ENCODE measurements at regions not wholly inside any gene's neighbourhood (a gene's known extent, or its start where the extent isn't known, plus 50 kb on each side); places are given as distances from the start of the nearest gene placed in this dataset.

DNA sequence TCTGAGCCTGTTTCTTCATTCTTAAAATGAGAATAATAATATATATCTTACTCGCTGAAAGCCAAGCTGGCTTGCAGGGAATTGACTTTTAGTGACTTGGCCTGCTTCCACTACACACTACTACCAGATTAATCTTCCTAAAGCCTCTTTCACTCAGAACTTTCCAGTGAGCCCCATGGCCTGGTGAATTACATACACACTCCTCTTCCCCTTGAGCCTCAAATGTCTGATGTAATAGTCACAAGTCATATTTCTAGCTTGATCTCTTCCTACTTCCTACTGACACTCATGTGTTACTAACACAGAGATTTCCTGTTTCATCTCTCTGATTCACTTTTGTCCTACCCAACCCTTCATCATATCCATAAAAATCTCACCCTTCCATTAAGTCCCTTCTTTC, 82.7 kb upstream of the SOX2 start:
- Histone ChIP-seq H3K4me1 (ENCODE audit: control insufficient read depth in 4 of 4, insufficient read depth in 4 of 4, low read length in 3 of 4) (no peaks in the 10 kb centered on the region), H3K4me3 (ENCODE audit: low read depth in 1 of 3, low read length in 3 of 3) (no peak overlapping the region), H3K36me3 (ENCODE audit: control insufficient read depth in 4 of 4, insufficient read depth in 3 of 4, low read depth in 1 of 4, low read length in 3 of 4) (no peaks in the 10 kb centered on the region), H3K9me3 (ENCODE audit: control insufficient read depth in 4 of 4, low read length in 3 of 4) (no peaks in the 10 kb centered on the region), H3K9ac (ENCODE audit: low read depth in 1 of 2, low read length in 2 of 2) (no peak overlapping the region), H3K27me3 (ENCODE audit: control insufficient read depth in 4 of 4, insufficient read depth in 4 of 4, low read length in 3 of 4) (no peaks in the 10 kb centered on the region), H3K27ac (ENCODE audit: low read depth in 1 of 2, low read length in 2 of 2) (no peak overlapping the region)
- WGBS, result 95% methylated on average over 1 of the region's 1 CpG
- DNase-seq (ENCODE audit: low spot score), result no peak
- TF ChIP-seq SP1 (IDR thresholded peaks at IDR 0.05) (no peak), HNF4G (IDR thresholded peaks at IDR 0.05) (no peak), RXRA (IDR thresholded peaks at IDR 0.05) (no peak), NR2F2 (IDR thresholded peaks at IDR 0.05) (no peak), EGR1 (IDR thresholded peaks at IDR 0.05; ENCODE audit: low read depth in 2 of 2) (no peak)
- TF ChIP-seq, protein P1, sequence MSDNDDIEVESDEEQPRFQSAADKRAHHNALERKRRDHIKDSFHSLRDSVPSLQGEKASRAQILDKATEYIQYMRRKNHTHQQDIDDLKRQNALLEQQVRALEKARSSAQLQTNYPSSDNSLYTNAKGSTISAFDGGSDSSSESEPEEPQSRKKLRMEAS (IDR thresholded peaks at IDR 0.05), result no peak

DNA sequence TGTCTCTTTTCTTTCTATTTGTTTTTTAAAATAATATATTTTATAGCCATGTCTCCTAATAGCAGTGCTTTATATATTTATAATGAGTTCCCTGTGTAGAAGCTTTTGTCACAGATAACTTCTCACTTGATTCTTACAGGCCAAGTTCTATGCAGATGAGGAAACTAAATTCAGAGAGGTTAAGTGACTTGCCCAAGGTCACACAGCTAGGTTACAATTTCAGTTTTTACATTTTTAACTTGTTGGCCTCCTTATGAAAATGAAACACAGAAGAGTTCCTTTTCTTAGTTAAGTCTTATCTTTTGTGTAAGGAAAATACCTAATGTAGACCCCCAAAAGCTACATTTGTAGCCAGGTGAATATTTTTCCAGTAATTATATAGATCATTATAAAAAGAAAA, 83.3 kb upstream of the SOX2 start:
- H3K4me3 ChIP-seq (ENCODE audit: low read depth in 1 of 3, low read length in 3 of 3), result no peak overlapping the region
- H3K27me3 ChIP-seq (ENCODE audit: control insufficient read depth in 4 of 4, insufficient read depth in 4 of 4, low read length in 3 of 4), result no peaks in the 10 kb centered on the region
- no peaks in the 10 kb centered on the region for H3K4me1 ChIP-seq (ENCODE audit: control insufficient read depth in 4 of 4, insufficient read depth in 4 of 4, low read length in 3 of 4)
- H3K36me3 ChIP-seq (ENCODE audit: control insufficient read depth in 4 of 4, insufficient read depth in 3 of 4, low read depth in 1 of 4, low read length in 3 of 4), result no peaks in the 10 kb centered on the region
- no peak overlapping the region for H3K9ac ChIP-seq (ENCODE audit: low read depth in 1 of 2, low read length in 2 of 2)
- no peak overlapping the region for H3K27ac ChIP-seq (ENCODE audit: low read depth in 1 of 2, low read length in 2 of 2)
- H3K9me3 ChIP-seq (ENCODE audit: control insufficient read depth in 4 of 4, low read length in 3 of 4), result no peaks in the 10 kb centered on the region
- TF ChIP-seq, protein P2, sequence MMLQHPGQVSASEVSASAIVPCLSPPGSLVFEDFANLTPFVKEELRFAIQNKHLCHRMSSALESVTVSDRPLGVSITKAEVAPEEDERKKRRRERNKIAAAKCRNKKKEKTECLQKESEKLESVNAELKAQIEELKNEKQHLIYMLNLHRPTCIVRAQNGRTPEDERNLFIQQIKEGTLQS (IDR thresholded peaks at IDR 0.05), result no peak
- no peak for TF ChIP-seq FOXA2 (IDR thresholded peaks at IDR 0.05)
- no peak for TF ChIP-seq HNF4A (conservative IDR thresholded peaks at IDR 0.05)
- no peak for TF ChIP-seq NR2F2 (IDR thresholded peaks at IDR 0.05)
- no peak for TF ChIP-seq TAF1 (conservative IDR thresholded peaks at IDR 0.05)
- TF ChIP-seq, protein P3, sequence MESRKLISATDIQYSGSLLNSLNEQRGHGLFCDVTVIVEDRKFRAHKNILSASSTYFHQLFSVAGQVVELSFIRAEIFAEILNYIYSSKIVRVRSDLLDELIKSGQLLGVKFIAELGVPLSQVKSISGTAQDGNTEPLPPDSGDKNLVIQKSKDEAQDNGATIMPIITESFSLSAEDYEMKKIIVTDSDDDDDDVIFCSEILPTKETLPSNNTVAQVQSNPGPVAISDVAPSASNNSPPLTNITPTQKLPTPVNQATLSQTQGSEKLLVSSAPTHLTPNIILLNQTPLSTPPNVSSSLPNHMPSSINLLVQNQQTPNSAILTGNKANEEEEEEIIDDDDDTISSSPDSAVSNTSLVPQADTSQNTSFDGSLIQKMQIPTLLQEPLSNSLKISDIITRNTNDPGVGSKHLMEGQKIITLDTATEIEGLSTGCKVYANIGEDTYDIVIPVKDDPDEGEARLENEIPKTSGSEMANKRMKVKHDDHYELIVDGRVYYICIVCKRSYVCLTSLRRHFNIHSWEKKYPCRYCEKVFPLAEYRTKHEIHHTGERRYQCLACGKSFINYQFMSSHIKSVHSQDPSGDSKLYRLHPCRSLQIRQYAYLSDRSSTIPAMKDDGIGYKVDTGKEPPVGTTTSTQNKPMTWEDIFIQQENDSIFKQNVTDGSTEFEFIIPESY (IDR thresholded peaks at IDR 0.05), result no peak
- TF ChIP-seq GABPA (IDR thresholded peaks at IDR 0.05 in 1 of 2, conservative IDR thresholded peaks at IDR 0.05 in 1 of 2), result no peak
- TF ChIP-seq YY1 (IDR thresholded peaks at IDR 0.05), result no peak
- TF ChIP-seq RXRA (IDR thresholded peaks at IDR 0.05), result no peak
- TF ChIP-seq, protein P4, sequence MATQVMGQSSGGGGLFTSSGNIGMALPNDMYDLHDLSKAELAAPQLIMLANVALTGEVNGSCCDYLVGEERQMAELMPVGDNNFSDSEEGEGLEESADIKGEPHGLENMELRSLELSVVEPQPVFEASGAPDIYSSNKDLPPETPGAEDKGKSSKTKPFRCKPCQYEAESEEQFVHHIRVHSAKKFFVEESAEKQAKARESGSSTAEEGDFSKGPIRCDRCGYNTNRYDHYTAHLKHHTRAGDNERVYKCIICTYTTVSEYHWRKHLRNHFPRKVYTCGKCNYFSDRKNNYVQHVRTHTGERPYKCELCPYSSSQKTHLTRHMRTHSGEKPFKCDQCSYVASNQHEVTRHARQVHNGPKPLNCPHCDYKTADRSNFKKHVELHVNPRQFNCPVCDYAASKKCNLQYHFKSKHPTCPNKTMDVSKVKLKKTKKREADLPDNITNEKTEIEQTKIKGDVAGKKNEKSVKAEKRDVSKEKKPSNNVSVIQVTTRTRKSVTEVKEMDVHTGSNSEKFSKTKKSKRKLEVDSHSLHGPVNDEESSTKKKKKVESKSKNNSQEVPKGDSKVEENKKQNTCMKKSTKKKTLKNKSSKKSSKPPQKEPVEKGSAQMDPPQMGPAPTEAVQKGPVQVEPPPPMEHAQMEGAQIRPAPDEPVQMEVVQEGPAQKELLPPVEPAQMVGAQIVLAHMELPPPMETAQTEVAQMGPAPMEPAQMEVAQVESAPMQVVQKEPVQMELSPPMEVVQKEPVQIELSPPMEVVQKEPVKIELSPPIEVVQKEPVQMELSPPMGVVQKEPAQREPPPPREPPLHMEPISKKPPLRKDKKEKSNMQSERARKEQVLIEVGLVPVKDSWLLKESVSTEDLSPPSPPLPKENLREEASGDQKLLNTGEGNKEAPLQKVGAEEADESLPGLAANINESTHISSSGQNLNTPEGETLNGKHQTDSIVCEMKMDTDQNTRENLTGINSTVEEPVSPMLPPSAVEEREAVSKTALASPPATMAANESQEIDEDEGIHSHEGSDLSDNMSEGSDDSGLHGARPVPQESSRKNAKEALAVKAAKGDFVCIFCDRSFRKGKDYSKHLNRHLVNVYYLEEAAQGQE (IDR thresholded peaks at IDR 0.05), result no peak
- no peak for TF ChIP-seq RAD21 (IDR thresholded peaks at IDR 0.05)
- TF ChIP-seq FOXA1 (IDR thresholded peaks at IDR 0.05), result no peak
- TF ChIP-seq EGR1 (IDR thresholded peaks at IDR 0.05; ENCODE audit: low read depth in 2 of 2), result no peak
- TF ChIP-seq HNF4G (IDR thresholded peaks at IDR 0.05), result no peak
- TF ChIP-seq JUND (IDR thresholded peaks at IDR 0.05), result no peak
- TF ChIP-seq, protein P1 (IDR thresholded peaks at IDR 0.05), result no peak
- DNase-seq (ENCODE audit: low spot score), result no peak
